SK-N-MC (cell line): ENCODE measurements at regions not wholly inside any gene's neighbourhood (a gene's known extent, or its start where the extent isn't known, plus 50 kb on each side); places are given as distances from the start of the nearest gene placed in this dataset.

ENCODE experiments used
- EZH2 ChIP-seq: fragments of 200-600 bp; sonication (generic); IDR thresholded peaks from one replicate; pipeline ENCODE4 v1.6.1; 2017; ENCODE audit warnings: antibody characterized with exemption
- FOXP2 ChIP-seq: optimal IDR thresholded peaks from 2 replicates; pipeline ENCODE3; 2011; ENCODE audit warnings: mild to moderate bottlenecking, moderate library complexity; ENCODE audit not compliant: insufficient read depth; ENCODE audit errors: extremely low read length, control extremely low read depth
- POLR2AphosphoS5 ChIP-seq: IDR thresholded peaks from 2 replicates; pipeline ENCODE4 v1.6.1; 2012; ENCODE audit warnings: mild to moderate bottlenecking, low read depth, low read length, borderline replicate concordance

DNA sequence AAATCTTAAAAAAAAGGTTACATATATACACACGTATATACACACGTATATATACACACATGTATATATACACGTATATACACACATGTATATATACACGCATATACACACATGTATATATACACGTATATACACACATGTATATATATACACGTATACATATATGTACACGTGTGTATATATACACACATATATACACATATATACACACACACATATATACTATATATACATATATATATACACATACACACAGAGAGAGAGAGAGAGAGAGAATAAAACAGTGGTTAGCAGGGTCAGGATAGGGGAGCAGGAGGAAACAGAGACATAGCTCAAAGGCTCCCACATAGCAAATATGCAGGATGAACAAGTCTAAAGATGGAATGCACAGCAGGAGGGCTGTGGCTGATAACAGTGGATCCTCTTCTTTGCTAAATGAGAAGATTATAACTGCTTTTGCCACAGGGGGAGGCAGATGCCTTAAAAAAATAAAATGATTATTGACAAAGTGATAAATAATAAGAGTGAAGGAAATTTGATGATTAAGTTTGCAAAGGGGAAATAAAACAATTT is 714.5 kb downstream of the UQCRFS1 start:
- TF ChIP-seq POLR2AphosphoS5: no peak
- no peak for TF ChIP-seq EZH2
- TF ChIP-seq FOXP2: no peak
